GM21447 (cell line): ENCODE measurements at regions not wholly inside any gene's neighbourhood (a gene's known extent, or its start where the extent isn't known, plus 50 kb on each side); places are given as distances from the start of the nearest gene placed in this dataset.

Experiments
- ATAC-seq: cut with Tn5 transposase; IDR thresholded peaks from one replicate; pipeline ENCODE4 v1.9.1; 2021; ENCODE audit not compliant: unreplicated experiment

- ATAC-seq: no peak
These were observed 150.2 kb upstream of the EEPD1 start for GRCh38 chr7:36002900-36003299.

- ATAC-seq: no peak
These were observed 149.7 kb upstream of the EEPD1 start for GRCh38 chr7:36003343-36003742.

- no peak for ATAC-seq
These were observed 147.8 kb upstream of the EEPD1 start for GRCh38 chr7:36005293-36005692.

DNA sequence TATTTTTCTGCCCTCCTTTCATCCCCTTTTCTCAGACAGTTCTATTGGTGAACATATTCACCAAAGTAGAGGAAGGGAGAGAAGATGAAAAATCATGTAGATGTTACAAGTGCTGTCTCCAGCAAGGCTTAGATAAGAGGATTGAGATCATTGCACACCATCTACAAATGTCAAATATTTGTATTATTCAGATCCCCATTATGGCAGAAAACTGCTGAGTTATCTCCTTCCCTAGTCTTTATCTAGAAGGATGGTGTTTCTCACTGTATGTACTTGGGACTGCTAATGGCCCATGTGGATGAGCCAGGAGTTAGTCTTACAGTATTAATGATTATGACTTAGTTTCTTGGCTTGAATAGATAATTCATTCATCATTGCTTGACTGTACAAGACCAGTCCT is 147.2 kb upstream of the EEPD1 start:
- no peak for ATAC-seq

GRCh38 chr7:36006636-36007229 is 146.3 kb upstream of the EEPD1 start:
- no peak for ATAC-seq

DNA sequence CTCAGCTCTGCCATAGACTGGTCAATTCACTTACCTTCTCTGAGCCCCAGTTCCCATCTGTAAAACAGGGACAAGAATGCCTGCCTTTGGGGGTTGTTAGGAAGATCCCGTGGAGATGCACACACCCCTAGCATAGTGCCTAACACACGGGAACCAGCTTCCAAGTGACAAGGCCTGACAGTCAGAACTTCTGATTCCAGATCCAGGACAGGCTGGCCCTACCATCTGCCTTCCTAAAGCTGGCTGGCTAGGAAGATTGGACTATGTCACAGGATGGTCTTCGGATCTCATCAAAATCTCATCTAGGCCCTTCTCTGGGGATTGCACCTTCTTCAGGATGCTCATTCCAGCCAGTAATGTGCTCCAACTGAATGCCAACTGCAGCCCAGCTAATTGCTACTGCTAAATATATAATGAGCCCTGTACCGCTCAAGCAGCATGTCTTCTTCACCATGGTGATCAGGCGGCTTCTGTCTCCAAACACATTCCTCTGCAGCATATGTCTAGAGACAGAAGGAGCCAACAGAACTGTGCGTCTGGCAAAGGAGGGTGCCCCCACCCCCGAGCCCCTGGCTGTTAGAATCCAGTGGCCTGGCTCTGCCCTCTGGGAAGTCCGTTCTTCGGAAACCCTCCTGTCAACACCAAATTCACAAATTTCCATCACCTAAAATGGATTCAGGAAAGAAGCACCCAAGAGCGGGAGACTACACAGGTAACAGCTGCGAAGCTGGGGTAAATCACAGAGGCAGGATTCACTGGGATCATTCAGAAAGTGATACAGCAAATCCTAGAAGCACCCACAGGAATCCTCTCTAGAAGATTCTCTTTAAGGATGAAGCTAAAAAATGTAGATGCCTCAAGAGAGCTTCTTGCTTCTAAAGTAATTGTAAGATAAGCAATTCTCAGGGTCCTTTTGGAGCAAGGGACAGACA is 142.1 kb upstream of the EEPD1 start:
- no peak for ATAC-seq

- no peak for ATAC-seq
These were observed 141.5 kb upstream of the EEPD1 start for GRCh38 chr7:36011588-36011965.

GRCh38 chr7:36013246-36014014 is 139.6 kb upstream of the EEPD1 start:
- no peak for ATAC-seq

DNA sequence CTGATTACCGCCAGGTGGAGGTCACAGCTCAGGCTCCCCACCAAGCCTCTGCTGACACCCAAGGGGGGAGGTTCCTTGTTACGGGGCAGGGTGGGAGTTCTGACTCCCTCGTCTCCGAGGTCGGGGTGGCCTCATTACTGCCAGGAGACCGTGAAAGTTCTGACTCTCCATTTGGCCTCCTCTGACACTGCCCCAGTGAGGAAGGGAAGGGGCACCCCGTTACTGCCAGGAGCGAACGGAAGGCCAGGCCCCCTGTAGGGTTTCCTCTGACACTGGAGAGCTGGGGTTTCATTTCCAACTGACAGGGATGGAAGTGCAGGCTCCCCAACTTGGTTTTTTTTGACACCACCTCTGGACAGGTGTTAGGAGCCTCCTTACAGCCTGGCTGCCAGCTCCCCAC is 138.1 kb upstream of the EEPD1 start:
- ATAC-seq: no peak

DNA sequence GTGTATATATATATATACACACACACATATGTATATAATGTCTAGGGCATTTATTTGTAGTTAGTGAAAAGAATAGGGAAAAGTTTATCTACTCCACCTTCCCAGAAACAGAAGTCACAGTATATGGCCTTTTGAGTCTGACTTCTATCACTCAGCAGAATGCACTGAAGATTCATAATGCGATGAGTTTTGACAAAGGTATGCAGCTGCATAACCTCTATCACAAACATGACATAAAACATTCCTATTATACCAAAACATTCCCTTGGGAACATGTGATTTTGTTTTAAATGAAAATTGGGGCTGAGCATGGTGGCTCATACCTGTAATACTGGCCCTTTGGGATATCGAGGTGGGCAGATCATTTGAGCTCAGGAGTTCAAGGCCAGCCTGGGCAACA is 137.3 kb upstream of the EEPD1 start:
- no peak for ATAC-seq

DNA sequence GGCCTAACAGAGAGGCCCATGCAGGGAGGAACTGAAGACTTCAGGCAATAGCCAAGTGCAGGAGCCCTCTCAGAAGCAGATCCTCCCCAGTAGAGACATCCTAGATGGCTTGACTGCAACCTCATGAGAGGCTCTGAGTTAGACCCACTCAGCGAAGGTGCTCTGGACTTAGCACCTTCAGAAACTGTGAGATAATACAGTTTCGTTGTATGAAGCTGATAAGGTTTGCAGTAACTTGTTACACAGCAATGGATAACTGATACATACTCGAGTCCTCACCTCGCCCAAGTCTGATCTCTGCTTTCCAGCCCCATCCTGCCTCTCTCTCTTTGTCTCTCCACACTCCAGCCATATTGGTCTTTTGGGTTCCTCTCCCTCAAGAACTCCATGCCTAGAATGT is 136.4 kb upstream of the EEPD1 start:
- ATAC-seq: no peak

DNA sequence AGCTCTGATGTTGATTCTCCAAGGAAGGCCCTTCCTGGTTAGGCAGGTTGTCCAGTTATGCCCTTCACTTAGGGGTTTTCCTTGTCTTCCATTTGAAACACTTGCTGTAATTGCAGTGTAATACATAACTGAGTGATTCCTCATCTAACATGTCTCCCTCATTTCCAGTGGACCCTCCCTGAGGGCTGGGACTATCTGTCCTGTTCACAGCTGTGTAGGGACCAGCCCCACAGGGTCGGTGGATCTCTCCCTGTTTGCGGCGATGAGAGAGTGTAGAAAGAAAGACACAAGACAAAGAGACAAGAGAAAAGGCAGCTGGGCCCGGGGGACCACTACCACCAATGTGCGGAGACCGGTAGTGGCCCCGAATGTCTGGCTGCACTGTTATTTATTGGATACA is 135.9 kb upstream of the EEPD1 start:
- no peak for ATAC-seq

DNA sequence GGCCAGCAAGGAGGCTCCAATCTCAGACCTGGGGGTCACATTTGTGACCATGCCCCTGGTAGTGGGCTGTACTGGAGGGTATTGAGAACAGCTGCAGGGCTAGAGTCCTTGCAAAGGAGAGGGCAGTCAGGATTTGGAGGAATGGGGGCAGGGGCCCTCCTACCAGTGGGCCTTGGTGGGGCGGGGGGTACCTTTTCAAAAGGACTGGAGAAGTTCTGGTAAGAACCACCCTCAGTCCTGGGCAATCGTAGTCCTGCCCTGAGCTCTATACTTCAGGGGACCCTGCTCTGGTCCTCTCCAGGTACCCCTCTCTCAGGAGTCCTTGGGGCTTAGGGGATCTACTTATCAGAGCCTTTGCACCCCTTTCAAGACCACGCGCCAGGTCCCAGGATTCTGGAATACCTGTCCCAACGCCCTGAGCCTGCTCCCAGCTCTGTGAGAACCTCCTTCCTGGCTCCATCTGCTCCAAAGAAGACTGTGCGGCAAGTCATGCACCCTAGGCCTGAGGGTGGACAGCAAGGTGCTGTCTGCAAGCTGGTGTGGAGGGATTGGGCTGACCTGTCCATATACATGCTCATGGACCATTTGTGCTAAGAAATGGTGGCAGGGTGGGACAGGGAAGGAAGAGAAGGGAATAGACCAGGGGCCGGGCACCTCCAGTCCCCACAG is 134.1 kb upstream of the EEPD1 start:
- ATAC-seq: no peak

DNA sequence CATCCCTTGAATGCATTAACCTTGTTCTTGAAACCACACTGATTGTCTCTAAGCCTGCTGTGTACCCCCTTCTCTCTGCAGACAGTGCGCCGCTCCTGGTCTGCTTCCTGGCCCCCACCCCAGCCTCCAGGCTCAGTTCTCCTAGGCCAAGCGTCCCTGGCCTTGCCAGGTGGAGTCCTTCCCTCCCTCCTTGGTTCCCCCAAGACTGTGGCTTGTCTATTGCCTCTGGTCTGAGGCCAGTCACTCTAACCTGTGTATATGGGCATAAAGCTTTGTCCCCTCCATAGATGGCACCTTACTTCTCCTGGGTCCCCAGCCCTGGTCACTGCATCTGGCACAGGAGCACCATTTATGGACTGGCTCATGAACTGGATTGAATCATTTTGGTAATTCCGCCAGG is 133.5 kb upstream of the EEPD1 start:
- no peak for ATAC-seq

GRCh38 chr7:36019980-36020379 is 133.1 kb upstream of the EEPD1 start:
- no peak for ATAC-seq

GRCh38 chr7:36021367-36021766 is 131.7 kb upstream of the EEPD1 start:
- ATAC-seq: no peak

DNA sequence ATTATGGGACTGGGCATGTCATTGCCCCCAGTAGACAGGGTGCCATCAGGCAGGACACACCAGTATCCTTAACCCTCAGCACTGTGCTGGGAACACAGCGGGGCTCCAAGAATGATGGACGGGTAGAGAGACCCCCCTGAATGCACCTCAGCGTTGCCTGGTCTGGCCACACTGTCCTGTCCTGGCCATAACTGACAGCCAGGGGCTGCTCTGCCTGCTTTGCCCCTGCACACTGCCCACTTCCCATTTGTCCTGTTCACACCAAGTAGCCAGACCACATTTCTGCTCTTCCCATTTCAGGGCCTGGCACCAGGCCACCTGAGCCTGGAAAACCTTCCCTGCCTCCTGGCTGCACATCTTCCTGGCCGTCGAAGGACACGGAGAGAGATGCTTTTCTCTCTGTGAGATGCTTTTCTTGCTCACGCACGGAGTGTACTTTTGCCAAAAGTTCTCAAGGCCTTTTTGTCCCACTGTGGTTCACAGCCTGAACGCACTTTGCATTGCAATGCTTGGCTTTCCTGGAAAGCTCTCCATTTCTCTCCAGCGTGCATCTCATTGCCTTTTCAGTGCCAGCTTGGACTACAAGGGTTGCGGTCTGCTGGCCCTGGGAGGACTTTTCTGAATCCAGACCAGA is 131.0 kb upstream of the EEPD1 start:
- no peak for ATAC-seq

DNA sequence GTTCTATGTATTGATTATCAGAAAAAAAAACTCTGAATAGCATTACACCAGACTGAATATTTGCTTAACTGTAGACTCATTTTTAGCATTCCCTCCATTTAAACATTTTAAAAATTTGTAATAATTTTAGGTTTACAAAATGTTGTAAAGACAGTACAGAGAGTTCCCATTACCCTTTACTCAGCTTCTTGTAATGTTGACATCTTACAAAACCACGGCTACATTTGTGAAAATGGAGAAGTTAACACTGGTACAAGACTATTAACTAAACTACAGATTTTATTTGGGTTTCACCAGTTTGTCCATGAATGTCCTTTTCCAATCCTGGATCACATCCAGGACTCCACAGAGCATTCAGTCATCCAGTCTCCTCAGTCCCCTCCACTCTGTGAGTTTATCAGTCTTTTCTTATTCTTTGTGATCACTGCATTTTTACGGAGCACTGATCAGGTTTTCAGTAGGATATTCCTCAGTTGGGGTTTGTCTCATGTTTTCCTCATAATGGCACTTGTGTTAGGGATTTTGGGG is 130.0 kb upstream of the EEPD1 start:
- no peak for ATAC-seq

DNA sequence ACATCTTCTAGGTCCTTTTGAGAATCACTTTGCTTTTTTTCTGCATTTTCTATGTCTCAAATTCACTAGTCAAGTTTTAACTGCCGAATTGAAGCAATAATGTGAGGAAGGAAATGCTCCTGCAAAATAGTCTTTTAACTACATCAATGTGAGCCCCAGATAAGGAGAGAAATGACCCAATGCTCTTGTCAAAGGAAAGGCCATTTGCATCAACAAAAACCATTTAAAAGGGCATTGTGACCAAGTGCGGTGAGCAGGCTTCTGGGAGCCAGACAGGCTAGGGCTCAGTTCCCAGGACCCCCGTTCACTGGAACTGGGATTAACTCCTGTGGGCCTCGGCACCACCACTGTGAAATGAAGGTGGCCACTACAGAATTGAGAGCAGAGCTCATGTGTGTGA is 127.9 kb upstream of the EEPD1 start:
- ATAC-seq: no peak

DNA sequence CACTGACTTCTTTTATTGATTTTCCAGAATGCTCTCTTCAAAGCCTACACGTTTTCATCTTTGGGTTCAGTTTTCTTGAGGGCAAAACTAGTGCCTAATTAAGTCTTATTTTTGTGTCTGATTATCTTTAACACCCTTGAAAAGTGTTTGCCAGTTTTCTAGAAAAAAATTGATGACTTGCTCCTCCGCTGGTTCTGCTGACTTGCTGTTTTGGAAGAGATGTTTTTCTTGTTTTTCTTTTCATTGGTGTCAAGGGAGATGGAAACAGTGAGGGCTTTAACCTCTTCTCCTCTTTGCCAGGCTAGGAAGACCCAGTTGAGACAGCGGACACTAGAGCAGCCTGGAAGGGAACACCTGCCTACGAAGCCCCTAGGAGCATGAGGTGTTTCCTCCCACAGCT is 123.7 kb upstream of the EEPD1 start:
- no peak for ATAC-seq
